Mesenchymal stem cell (in vitro differentiated cells and primary cell): ENCODE measurements at regions not wholly inside any gene's neighbourhood (a gene's known extent, or its start where the extent isn't known, plus 50 kb on each side); places are given as distances from the start of the nearest gene placed in this dataset.

Experiments used
- DNase-seq: peaks from one replicate; pipeline ENCODE4 v3.0.0-alpha.2; 2013
- H2AFZ ChIP-seq: one replicate; pipeline ENCODE4 v1.6.1; 2013; ENCODE audit warnings: low read depth, mild to moderate bottlenecking, control low read depth, inconsistent platforms, low read length, moderate library complexity
- H2AK5ac ChIP-seq: 2 replicates; pipeline ENCODE4 v1.6.1; 2013; ENCODE audit warnings: low read length, moderate library complexity, mild to moderate bottlenecking, inconsistent platforms; ENCODE audit not compliant: severe bottlenecking
- H2BK120ac ChIP-seq: one replicate; pipeline ENCODE4 v1.6.1; 2013; ENCODE audit warnings: low read depth, mild to moderate bottlenecking, inconsistent platforms, low read length, moderate library complexity
- H2BK12ac ChIP-seq, 2 experiments: one replicate each; pipeline ENCODE4 v1.6.1; 2013; ENCODE audit warnings: inconsistent platforms in 2 of 2, low read length in 2 of 2, mild to moderate bottlenecking in 2 of 2, moderate library complexity in 2 of 2, control low read depth in 1 of 2
- H2BK15ac ChIP-seq: one replicate; pipeline ENCODE4 v1.6.1; 2013; ENCODE audit warnings: mild to moderate bottlenecking, low read depth, inconsistent platforms; ENCODE audit not compliant: poor library complexity, severe bottlenecking
- H2BK5ac ChIP-seq: 2 replicates; pipeline ENCODE4 v1.6.1; 2013; ENCODE audit warnings: low read depth, mild to moderate bottlenecking, low read length, control low read depth, inconsistent platforms; ENCODE audit not compliant: poor library complexity, severe bottlenecking
- H3K14ac ChIP-seq, 2 experiments: one replicate each; pipeline ENCODE4 v1.6.1; 2013; ENCODE audit warnings: inconsistent platforms in 2 of 2, low read length in 2 of 2, control low read depth in 1 of 2, mild to moderate bottlenecking in 1 of 2, moderate library complexity in 1 of 2
- H3K18ac ChIP-seq, 2 experiments: one replicate each; pipeline ENCODE4 v1.6.1; 2013; ENCODE audit warnings: inconsistent platforms in 2 of 2, low read length in 2 of 2, control low read depth in 1 of 2, low read depth in 1 of 2, mild to moderate bottlenecking in 1 of 2
- H3K23ac ChIP-seq, 2 experiments: one replicate each; pipeline ENCODE4 v1.6.1; 2013; ENCODE audit warnings: inconsistent platforms in 2 of 2, low read length in 2 of 2, mild to moderate bottlenecking in 2 of 2, moderate library complexity in 2 of 2, control low read depth in 1 of 2
- H3K27ac ChIP-seq: 2 replicates; pipeline ENCODE4 v1.5.1; 2013; ENCODE audit warnings: mild to moderate bottlenecking, moderate library complexity, low read length, control low read depth, inconsistent platforms; ENCODE audit not compliant: poor library complexity, severe bottlenecking
- H3K27me3 ChIP-seq, 2 experiments: 2 replicates each; pipeline versions ENCODE4 v1.6.1 to v1.7.0; 2013; ENCODE audit warnings: low read length in 2 of 2, mild to moderate bottlenecking in 2 of 2, moderate library complexity in 2 of 2, control low read depth in 1 of 2, inconsistent platforms in 1 of 2; ENCODE audit not compliant: control insufficient read depth in 1 of 2, insufficient read depth in 1 of 2
- H3K36me3 ChIP-seq, 2 experiments: 2 replicates each; pipeline versions ENCODE4 v1.6.1 to v1.7.0; 2013; ENCODE audit warnings: low read length in 2 of 2, control low read depth in 1 of 2, inconsistent platforms in 1 of 2, low read depth in 1 of 2, mild to moderate bottlenecking in 1 of 2; ENCODE audit not compliant: insufficient read depth in 2 of 2, control insufficient read depth in 1 of 2
- H3K4ac ChIP-seq, 2 experiments: one replicate each; pipeline ENCODE4 v1.6.1; 2013; ENCODE audit warnings: inconsistent platforms in 2 of 2, low read length in 2 of 2, mild to moderate bottlenecking in 2 of 2, moderate library complexity in 2 of 2, control low read depth in 1 of 2, low read depth in 1 of 2
- H3K4me1 ChIP-seq: 2 replicates; pipeline ENCODE4 v1.6.1; 2013; ENCODE audit warnings: low read depth, low read length, control low read depth; ENCODE audit not compliant: control insufficient read depth, insufficient read depth
- H3K4me2 ChIP-seq: 2 replicates; pipeline ENCODE4 v1.6.1; 2013; ENCODE audit warnings: low read length, mild to moderate bottlenecking, inconsistent platforms; ENCODE audit not compliant: poor library complexity, severe bottlenecking
- H3K4me3 ChIP-seq, 2 experiments: 2 replicates each; pipeline versions ENCODE4 v1.5.1 to v1.7.0; 2013; ENCODE audit warnings: low read length in 2 of 2, mild to moderate bottlenecking in 2 of 2, control low read depth in 1 of 2, low read depth in 1 of 2; ENCODE audit not compliant: insufficient read depth in 1 of 2
- H3K79me1 ChIP-seq: replicated peaks from 2 replicates; pipeline ENCODE4 v1.6.1; 2013; ENCODE audit warnings: mild to moderate bottlenecking, control low read depth, low read length, inconsistent platforms; ENCODE audit not compliant: poor library complexity, severe bottlenecking
- H3K9ac ChIP-seq: 2 replicates; pipeline ENCODE4 v1.7.0; 2013; ENCODE audit warnings: mild to moderate bottlenecking, low read length, moderate library complexity
- H3K9me3 ChIP-seq: 2 replicates; pipeline ENCODE4 v1.7.0; 2013; ENCODE audit warnings: mild to moderate bottlenecking, low read length; ENCODE audit not compliant: control insufficient read depth
- H4K8ac ChIP-seq: one replicate; pipeline ENCODE4 v1.6.1; 2013; ENCODE audit warnings: inconsistent platforms, mild to moderate bottlenecking, low read length, moderate library complexity
- H4K91ac ChIP-seq: one replicate; pipeline ENCODE4 v1.6.1; 2013; ENCODE audit warnings: mild to moderate bottlenecking, low read length, inconsistent platforms
- WGBS: methylation state at CpG from one replicate; pipeline ENCODE4 v1.1.7; 2013; ENCODE audit warnings: mixed read lengths; 5-methylcytosine and 5-hydroxymethylcytosine counted together

- H3K9ac ChIP-seq = no peak overlapping the region
- H3K9me3 ChIP-seq = no peaks in the 10 kb centered on the region
- H2AFZ ChIP-seq = no peak overlapping the region
- no peak overlapping the region for H3K27ac ChIP-seq
- WGBS = 72% methylated on average over 11 of the region's 14 CpGs
- peaks cover 13% of the 10 kb centered on the region for H3K4me1 ChIP-seq
- no peak overlapping the region for H2BK120ac ChIP-seq
- peaks cover 0 to 22% of the 10 kb centered on the region in 2 experiments for H3K36me3 ChIP-seq
- no peak overlapping the region for H2BK5ac ChIP-seq
- H3K14ac ChIP-seq = no peak overlapping the region
- no peak overlapping the region for H3K18ac ChIP-seq
- peaks cover 1% of the 10 kb centered on the region for H3K79me1 ChIP-seq
- no peak overlapping the region for H3K4ac ChIP-seq
- H4K91ac ChIP-seq = no peak overlapping the region
- H3K4me2 ChIP-seq = no peak overlapping the region
- H4K8ac ChIP-seq = no peak overlapping the region
- no peak overlapping the region for H2BK12ac ChIP-seq
- H2AK5ac ChIP-seq = no peak overlapping the region
- peaks cover 0 to 7% of the 10 kb centered on the region in 2 experiments for H3K27me3 ChIP-seq
- H2BK15ac ChIP-seq = no peak overlapping the region
- no peak overlapping the region for H3K23ac ChIP-seq
- no peak for DNase-seq
- H3K4me3 ChIP-seq = no peak overlapping the region
Measured at GRCh38 chr16:85438981-85439685, 174.0 kb upstream of the GSE1 start.

- Histone ChIP-seq H3K14ac (no peak overlapping the region), H3K4me1 (peaks cover 22% of the 10 kb centered on the region), H3K9me3 (no peaks in the 10 kb centered on the region), H2AFZ (no peak overlapping the region), H2AK5ac (no peak overlapping the region), H3K4me3 (no peak overlapping the region), H3K27ac (no peak overlapping the region), H3K4ac (no peak overlapping the region), H3K36me3 (peaks cover 0 to 22% of the 10 kb centered on the region in 2 experiments), H2BK15ac (no peak overlapping the region), H3K79me1 (peaks cover 1% of the 10 kb centered on the region), H2BK12ac (no peak overlapping the region), H4K91ac (no peak overlapping the region), H3K4me2 (no peak overlapping the region), H4K8ac (no peak overlapping the region), H3K9ac (no peak overlapping the region), H2BK5ac (no peak overlapping the region), H3K23ac (no peak overlapping the region), H2BK120ac (no peak overlapping the region), H3K27me3 (peaks cover 0 to 7% of the 10 kb centered on the region in 2 experiments), H3K18ac (no peak overlapping the region)
- 94% methylated on average over 16 of the region's 16 CpGs for WGBS
- no peak for DNase-seq
Measured at GRCh38 chr16:85440744-85441143, 172.4 kb upstream of the GSE1 start.

GRCh38 chr16:85441189-85441889 is 171.8 kb upstream of the GSE1 start:
- Histone ChIP-seq H3K4ac (no peak overlapping the region), H2BK5ac (no peak overlapping the region), H2BK15ac (no peak overlapping the region), H3K23ac (no peak overlapping the region), H3K4me2 (no peak overlapping the region), H2AFZ (no peak overlapping the region), H4K8ac (no peak overlapping the region), H3K36me3 (peaks cover 0 to 22% of the 10 kb centered on the region in 2 experiments), H3K27me3 (peaks cover 0 to 7% of the 10 kb centered on the region in 2 experiments), H3K18ac (no peak overlapping the region), H3K4me1 (peaks cover 22% of the 10 kb centered on the region), H3K9me3 (no peaks in the 10 kb centered on the region), H2AK5ac (no peak overlapping the region), H3K14ac (no peak overlapping the region), H3K9ac (no peak overlapping the region), H3K79me1 (peaks cover 1% of the 10 kb centered on the region), H3K4me3 (no peak overlapping the region), H4K91ac (no peak overlapping the region), H2BK12ac (no peak overlapping the region), H2BK120ac (no peak overlapping the region), H3K27ac (no peak overlapping the region)
- 97% methylated on average over 13 of the region's 15 CpGs for WGBS
- no peak for DNase-seq

- H4K8ac ChIP-seq = no peak overlapping the region
- 96% methylated on average over 12 of the region's 12 CpGs for WGBS
- no peak overlapping the region for H3K9ac ChIP-seq
- no peak overlapping the region for H4K91ac ChIP-seq
- no peak overlapping the region for H2AFZ ChIP-seq
- H2BK15ac ChIP-seq = no peak overlapping the region
- no peak overlapping the region for H2BK120ac ChIP-seq
- H3K27me3 ChIP-seq = peaks cover 0 to 7% of the 10 kb centered on the region in 2 experiments
- no peak overlapping the region for H3K18ac ChIP-seq
- DNase-seq = no peak
- H3K14ac ChIP-seq = no peak overlapping the region
- H3K23ac ChIP-seq = no peak overlapping the region
- no peak overlapping the region for H3K4me3 ChIP-seq
- H2BK5ac ChIP-seq = no peak overlapping the region
- H3K79me1 ChIP-seq = peaks cover 5% of the 10 kb centered on the region
- no peak overlapping the region for H2BK12ac ChIP-seq
- H3K9me3 ChIP-seq = no peaks in the 10 kb centered on the region
- no peak overlapping the region for H2AK5ac ChIP-seq
- H3K4me1 ChIP-seq = peaks cover 17% of the 10 kb centered on the region
- H3K27ac ChIP-seq = no peak overlapping the region
- no peak overlapping the region for H3K4me2 ChIP-seq
- peaks cover 0 to 25% of the 10 kb centered on the region in 2 experiments for H3K36me3 ChIP-seq
- H3K4ac ChIP-seq = no peak overlapping the region
Measured at GRCh38 chr16:85441890-85442670, 171.0 kb upstream of the GSE1 start.
